ENCODE measurements at regions not wholly inside any gene's neighbourhood (a gene's known extent, or its start where the extent isn't known, plus 50 kb on each side); places are given as distances from the start of the nearest gene placed in this dataset.

DNA sequence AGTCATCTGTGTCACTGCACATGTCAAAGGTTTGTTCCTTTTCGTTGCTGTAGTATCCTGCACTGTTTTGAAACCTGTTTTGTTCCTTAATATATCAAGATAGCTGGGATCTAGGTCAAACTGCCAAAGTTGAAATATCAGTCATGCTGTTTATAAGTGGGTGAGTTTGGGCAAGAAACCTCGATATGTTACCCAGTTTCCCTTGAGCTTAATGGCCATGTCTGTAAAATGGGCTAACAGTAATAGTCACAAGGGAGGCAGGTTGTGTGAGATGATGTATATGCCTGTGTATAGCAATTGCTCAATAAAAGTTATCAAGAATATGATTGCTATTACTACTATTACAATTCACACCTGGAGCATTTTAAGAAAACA lies 57.1 kb downstream of the BHLHE40 start:
- Histone ChIP-seq H2BK15ac (ENCODE audit: low read length) (no peak overlapping the region), H2BK12ac (ENCODE audit: low read depth, low read length) (no peak overlapping the region), H3K56ac (replicated peaks; ENCODE audit: insufficient read length, low read depth, low read length) (no peak overlapping the region), H3K9ac (replicated peaks in 1 of 4; ENCODE audit: extremely low read depth in 1 of 4, low read depth in 3 of 4, low read length in 3 of 4) (no peak overlapping the region), H3K4me2 (ENCODE audit: insufficient read depth in 1 of 2, low read depth in 2 of 2, low read length in 2 of 2) (no peak overlapping the region), H3K36me3 (ENCODE audit: control insufficient read depth in 2 of 4, insufficient read depth in 4 of 4, low read length in 3 of 4) (no peaks in the 10 kb centered on the region), H2AK5ac (ENCODE audit: low read depth, low read length) (no peak overlapping the region), H4K91ac (replicated peaks; ENCODE audit: insufficient read length, low read length) (no peak overlapping the region), H2AFZ (ENCODE audit: low read length) (no peak overlapping the region), H3K23ac (ENCODE audit: insufficient read length) (no peak overlapping the region), H2BK5ac (ENCODE audit: low read depth, low read length) (no peak overlapping the region), H3K27ac (ENCODE audit: low read depth, low read length) (no peak overlapping the region), H4K5ac (ENCODE audit: insufficient read length, low read depth, low read length) (no peak overlapping the region), H3K79me1 (ENCODE audit: low read depth, low read length) (no peaks in the 10 kb centered on the region), H3K4me3 (ENCODE audit: extremely low read depth in 1 of 4, insufficient read depth in 2 of 4, low read depth in 3 of 4, low read length in 4 of 4) (no peak overlapping the region), H4K20me1 (replicated peaks in 1 of 2; ENCODE audit: control insufficient read depth in 1 of 2, insufficient read depth in 2 of 2, low read length in 2 of 2) (no peaks in the 10 kb centered on the region), H3K4ac (replicated peaks; ENCODE audit: insufficient read length, low read depth, low read length) (no peak overlapping the region), H2BK120ac (replicated peaks; ENCODE audit: low read depth, low read length) (no peak overlapping the region), H3K23me2 (ENCODE audit: low read depth, low read length) (no peaks in the 10 kb centered on the region; the same call in 1 of the 2 replicates), H3K14ac (ENCODE audit: insufficient read length) (no peak overlapping the region), H3K4me1 (replicated peaks in 1 of 4; ENCODE audit: control insufficient read depth in 3 of 4, insufficient read depth in 4 of 4, low read length in 3 of 4) (no peaks in the 10 kb centered on the region), H3K27me3 (replicated peaks in 1 of 4; ENCODE audit: control insufficient read depth in 3 of 4, extremely low read depth in 1 of 4, insufficient read depth in 3 of 4, low read length in 3 of 4) (no peaks in the 10 kb centered on the region), H4K8ac (ENCODE audit: extremely low read depth, insufficient read depth, low read length) (no peak overlapping the region), H3K9me3 (ENCODE audit: insufficient read depth in 2 of 2, low read depth in 1 of 2, low read length in 1 of 2) (no peaks in the 10 kb centered on the region), H2BK20ac (ENCODE audit: low read length) (no peak overlapping the region), H3K79me2 (ENCODE audit: control insufficient read depth in 1 of 2, insufficient read depth in 2 of 2, low read length in 2 of 2) (no peaks in the 10 kb centered on the region), H3K18ac (ENCODE audit: extremely low read depth, low read length) (no peak overlapping the region)
- 83% methylated on average over 2 of the region's 2 CpGs; no CpG with 5 or more reads in 1 of the 2 experiments for WGBS, 2 experiments (ENCODE audit: extremely low coverage in 1 of 2, insufficient coverage in 1 of 2, insufficient read length in 1 of 2, insufficient replicate concordance in 2 of 2, low coverage in 1 of 2, low lambda C conversion rate in 2 of 2, missing lambda C conversion rate in 1 of 2)
- ChIA-PET POLR2A (ENCODE audit: partially characterized antibody) (no interaction called here), CTCF (ENCODE audit: partially characterized antibody) (interaction anchor here (0.6 to 1.8 kb wide), 6 partner anchors 10 to 336 kb away, joined by 3 to 7 read pairs (median 3); no protein-coding TSS in a partner anchor)
- FAIRE-seq (no peak), DNase-seq (ENCODE audit: low read depth in 1 of 2, low spot score in 2 of 2) (no peak)
- TF ChIP-seq GTF2F1 (IDR thresholded peaks at IDR 0.05; ENCODE audit: borderline replicate concordance, low read depth, low read length) = no peak
- no peak for TF ChIP-seq CTBP2 (IDR thresholded peaks at IDR 0.05; ENCODE audit: borderline replicate concordance, insufficient read depth, insufficient read length, low read length)
- TF ChIP-seq BRCA1 (IDR thresholded peaks at IDR 0.05; ENCODE audit: low read depth, low read length) = no peak
- TF ChIP-seq E2F6 (IDR thresholded peaks at IDR 0.05) = no peak
- TF ChIP-seq RXRA (IDR thresholded peaks at IDR 0.05; ENCODE audit: insufficient read depth, low read depth, low read length) = no peak
- TF ChIP-seq SRF (IDR thresholded peaks at IDR 0.05; ENCODE audit: low read depth, low read length) = no peak
- TF ChIP-seq ATF3 (IDR thresholded peaks at IDR 0.05; ENCODE audit: insufficient read depth, low read depth, low read length) = no peak
- TF ChIP-seq RBBP5 (IDR thresholded peaks at IDR 0.05; ENCODE audit: borderline replicate concordance, low read depth, low read length) = no peak

All from H1 (cell line).